Mesenchymal stem cell (in vitro differentiated cells and primary cell): ENCODE measurements at regions not wholly inside any gene's neighbourhood (a gene's known extent, or its start where the extent isn't known, plus 50 kb on each side); places are given as distances from the start of the nearest gene placed in this dataset.

Source experiments
- DNase-seq: peaks from one replicate; pipeline ENCODE4 v3.0.0-alpha.2; 2013
- H2AFZ ChIP-seq: one replicate; pipeline ENCODE4 v1.6.1; 2013; ENCODE audit warnings: low read depth, mild to moderate bottlenecking, control low read depth, inconsistent platforms, low read length, moderate library complexity
- H2AK5ac ChIP-seq: 2 replicates; pipeline ENCODE4 v1.6.1; 2013; ENCODE audit warnings: low read length, moderate library complexity, mild to moderate bottlenecking, inconsistent platforms; ENCODE audit not compliant: severe bottlenecking
- H2BK120ac ChIP-seq: one replicate; pipeline ENCODE4 v1.6.1; 2013; ENCODE audit warnings: low read depth, mild to moderate bottlenecking, inconsistent platforms, low read length, moderate library complexity
- H2BK12ac ChIP-seq, 2 experiments: one replicate each; pipeline ENCODE4 v1.6.1; 2013; ENCODE audit warnings: inconsistent platforms in 2 of 2, low read length in 2 of 2, mild to moderate bottlenecking in 2 of 2, moderate library complexity in 2 of 2, control low read depth in 1 of 2
- H2BK15ac ChIP-seq: one replicate; pipeline ENCODE4 v1.6.1; 2013; ENCODE audit warnings: mild to moderate bottlenecking, low read depth, inconsistent platforms; ENCODE audit not compliant: poor library complexity, severe bottlenecking
- H2BK5ac ChIP-seq: 2 replicates; pipeline ENCODE4 v1.6.1; 2013; ENCODE audit warnings: low read depth, mild to moderate bottlenecking, low read length, control low read depth, inconsistent platforms; ENCODE audit not compliant: poor library complexity, severe bottlenecking
- H3K14ac ChIP-seq, 2 experiments: one replicate each; pipeline ENCODE4 v1.6.1; 2013; ENCODE audit warnings: inconsistent platforms in 2 of 2, low read length in 2 of 2, control low read depth in 1 of 2, mild to moderate bottlenecking in 1 of 2, moderate library complexity in 1 of 2
- H3K18ac ChIP-seq, 2 experiments: one replicate each; pipeline ENCODE4 v1.6.1; 2013; ENCODE audit warnings: inconsistent platforms in 2 of 2, low read length in 2 of 2, control low read depth in 1 of 2, low read depth in 1 of 2, mild to moderate bottlenecking in 1 of 2
- H3K23ac ChIP-seq, 2 experiments: one replicate each; pipeline ENCODE4 v1.6.1; 2013; ENCODE audit warnings: inconsistent platforms in 2 of 2, low read length in 2 of 2, mild to moderate bottlenecking in 2 of 2, moderate library complexity in 2 of 2, control low read depth in 1 of 2
- H3K27ac ChIP-seq: 2 replicates; pipeline ENCODE4 v1.5.1; 2013; ENCODE audit warnings: mild to moderate bottlenecking, moderate library complexity, low read length, control low read depth, inconsistent platforms; ENCODE audit not compliant: poor library complexity, severe bottlenecking
- H3K27me3 ChIP-seq, 2 experiments: 2 replicates each; pipeline versions ENCODE4 v1.6.1 to v1.7.0; 2013; ENCODE audit warnings: low read length in 2 of 2, mild to moderate bottlenecking in 2 of 2, moderate library complexity in 2 of 2, control low read depth in 1 of 2, inconsistent platforms in 1 of 2; ENCODE audit not compliant: control insufficient read depth in 1 of 2, insufficient read depth in 1 of 2
- H3K36me3 ChIP-seq, 2 experiments: 2 replicates each; pipeline versions ENCODE4 v1.6.1 to v1.7.0; 2013; ENCODE audit warnings: low read length in 2 of 2, control low read depth in 1 of 2, inconsistent platforms in 1 of 2, low read depth in 1 of 2, mild to moderate bottlenecking in 1 of 2; ENCODE audit not compliant: insufficient read depth in 2 of 2, control insufficient read depth in 1 of 2
- H3K4ac ChIP-seq, 2 experiments: one replicate each; pipeline ENCODE4 v1.6.1; 2013; ENCODE audit warnings: inconsistent platforms in 2 of 2, low read length in 2 of 2, mild to moderate bottlenecking in 2 of 2, moderate library complexity in 2 of 2, control low read depth in 1 of 2, low read depth in 1 of 2
- H3K4me1 ChIP-seq: 2 replicates; pipeline ENCODE4 v1.6.1; 2013; ENCODE audit warnings: low read depth, low read length, control low read depth; ENCODE audit not compliant: control insufficient read depth, insufficient read depth
- H3K4me2 ChIP-seq: 2 replicates; pipeline ENCODE4 v1.6.1; 2013; ENCODE audit warnings: low read length, mild to moderate bottlenecking, inconsistent platforms; ENCODE audit not compliant: poor library complexity, severe bottlenecking
- H3K4me3 ChIP-seq, 2 experiments: 2 replicates each; pipeline versions ENCODE4 v1.5.1 to v1.7.0; 2013; ENCODE audit warnings: low read length in 2 of 2, mild to moderate bottlenecking in 2 of 2, control low read depth in 1 of 2, low read depth in 1 of 2; ENCODE audit not compliant: insufficient read depth in 1 of 2
- H3K79me1 ChIP-seq: replicated peaks from 2 replicates; pipeline ENCODE4 v1.6.1; 2013; ENCODE audit warnings: mild to moderate bottlenecking, control low read depth, low read length, inconsistent platforms; ENCODE audit not compliant: poor library complexity, severe bottlenecking
- H3K9ac ChIP-seq: 2 replicates; pipeline ENCODE4 v1.7.0; 2013; ENCODE audit warnings: mild to moderate bottlenecking, low read length, moderate library complexity
- H3K9me3 ChIP-seq: 2 replicates; pipeline ENCODE4 v1.7.0; 2013; ENCODE audit warnings: mild to moderate bottlenecking, low read length; ENCODE audit not compliant: control insufficient read depth
- H4K8ac ChIP-seq: one replicate; pipeline ENCODE4 v1.6.1; 2013; ENCODE audit warnings: inconsistent platforms, mild to moderate bottlenecking, low read length, moderate library complexity
- H4K91ac ChIP-seq: one replicate; pipeline ENCODE4 v1.6.1; 2013; ENCODE audit warnings: mild to moderate bottlenecking, low read length, inconsistent platforms
- WGBS: methylation state at CpG from one replicate; pipeline ENCODE4 v1.1.7; 2013; ENCODE audit warnings: mixed read lengths; 5-methylcytosine and 5-hydroxymethylcytosine counted together

- Histone ChIP-seq H2BK15ac (no peak overlapping the region), H3K23ac (peak overlapping the region in 1 of 2 experiments; percentile 52), H3K27me3 (no peaks in the 10 kb centered on the region), H3K36me3 (no peaks in the 10 kb centered on the region), H3K9ac (no peak overlapping the region), H3K9me3 (no peaks in the 10 kb centered on the region), H2AK5ac (no peak overlapping the region), H3K4me1 (no peaks in the 10 kb centered on the region), H2AFZ (no peak overlapping the region), H4K91ac (no peak overlapping the region), H2BK120ac (no peak overlapping the region), H3K27ac (no peak overlapping the region), H3K18ac (no peak overlapping the region), H3K14ac (no peak overlapping the region), H3K4ac (no peak overlapping the region), H2BK12ac (no peak overlapping the region), H2BK5ac (no peak overlapping the region), H3K4me2 (no peak overlapping the region), H3K4me3 (no peak overlapping the region), H3K79me1 (no peaks in the 10 kb centered on the region), H4K8ac (no peak overlapping the region)
- WGBS, result 72% methylated on average over 1 of the region's 3 CpGs
- no peak for DNase-seq
Observed at GRCh38 chr5:5658889-5659465, 236.5 kb downstream of the ICE1 start.

DNA sequence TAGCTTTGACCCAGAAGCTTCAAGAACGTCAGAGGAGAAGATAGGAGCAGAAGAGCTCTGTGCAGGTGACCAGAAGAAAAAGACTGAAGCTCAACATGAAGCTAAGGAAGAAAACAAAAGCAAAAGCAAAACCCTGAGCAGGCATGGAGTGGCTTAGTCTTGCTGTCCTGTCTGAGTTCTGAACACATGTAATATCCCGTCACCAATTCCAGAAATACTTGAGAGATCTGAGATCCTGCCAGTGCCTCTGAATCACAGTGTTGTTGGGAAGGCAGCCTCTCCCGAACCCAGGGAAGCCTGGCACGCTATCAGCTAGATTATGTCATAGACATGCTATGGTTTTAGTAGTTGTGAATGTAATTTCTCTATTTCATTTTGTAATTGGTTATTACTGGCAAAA, 235.7 kb downstream of the ICE1 start:
- Histone ChIP-seq H2BK15ac (no peak overlapping the region), H4K8ac (no peak overlapping the region), H3K4ac (no peak overlapping the region), H3K79me1 (no peaks in the 10 kb centered on the region), H3K9me3 (no peaks in the 10 kb centered on the region), H3K4me1 (no peaks in the 10 kb centered on the region), H3K27ac (no peak overlapping the region), H4K91ac (no peak overlapping the region), H2BK5ac (no peak overlapping the region), H3K4me3 (peak overlapping the region in 1 of 2 experiments; percentile 71), H2BK12ac (no peak overlapping the region), H3K18ac (no peak overlapping the region), H3K36me3 (no peaks in the 10 kb centered on the region), H3K9ac (peak overlapping the region; percentile 75), H3K4me2 (no peak overlapping the region), H2AFZ (no peak overlapping the region), H3K27me3 (no peaks in the 10 kb centered on the region), H2AK5ac (no peak overlapping the region), H3K23ac (no peak overlapping the region), H2BK120ac (no peak overlapping the region), H3K14ac (no peak overlapping the region)
- WGBS, result 70% methylated on average over 4 of the region's 4 CpGs
- DNase-seq, result no peak

- no peak overlapping the region for H2AFZ ChIP-seq
- H3K27me3 ChIP-seq, result no peaks in the 10 kb centered on the region
- H3K4me1 ChIP-seq, result no peaks in the 10 kb centered on the region
- H2AK5ac ChIP-seq, result no peak overlapping the region
- no peak overlapping the region for H2BK120ac ChIP-seq
- no peak overlapping the region for H3K4ac ChIP-seq
- no peak overlapping the region for H2BK5ac ChIP-seq
- no peak overlapping the region for H3K14ac ChIP-seq
- H3K18ac ChIP-seq, result no peak overlapping the region
- H3K79me1 ChIP-seq, result no peaks in the 10 kb centered on the region
- no peak overlapping the region for H3K4me3 ChIP-seq
- H4K8ac ChIP-seq, result no peak overlapping the region
- no peak overlapping the region for H3K27ac ChIP-seq
- no peak overlapping the region for H3K4me2 ChIP-seq
- H2BK12ac ChIP-seq, result no peak overlapping the region
- WGBS, result 75% methylated on average over 10 of the region's 13 CpGs
- H3K36me3 ChIP-seq, result no peaks in the 10 kb centered on the region
- no peak overlapping the region for H3K23ac ChIP-seq
- no peaks in the 10 kb centered on the region for H3K9me3 ChIP-seq
- H2BK15ac ChIP-seq, result no peak overlapping the region
- no peak overlapping the region for H4K91ac ChIP-seq
- DNase-seq, result no peak
- H3K9ac ChIP-seq, result no peak overlapping the region
Observed at GRCh38 chr5:5652181-5652580, 229.7 kb downstream of the ICE1 start.

DNA sequence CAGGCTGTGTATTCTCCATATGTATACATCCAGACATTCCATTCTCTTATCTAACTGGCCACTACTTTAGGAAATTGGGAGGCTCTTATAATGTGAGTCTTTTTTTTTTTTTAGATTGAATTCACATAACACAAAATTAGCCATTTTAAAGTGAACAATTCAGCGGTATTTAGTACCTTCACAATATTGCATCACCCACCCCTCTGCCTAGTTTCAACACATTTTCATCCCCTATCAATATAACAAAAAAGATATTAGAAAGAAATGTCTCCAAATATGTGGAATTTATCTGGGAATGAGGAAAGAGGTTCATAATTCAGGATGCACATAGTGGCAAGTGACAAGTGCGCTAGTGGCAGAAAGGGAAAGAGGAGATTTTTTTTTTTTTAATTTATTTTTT, 228.5 kb downstream of the ICE1 start:
- Histone ChIP-seq H3K4me3 (no peak overlapping the region), H3K14ac (no peak overlapping the region), H3K18ac (no peak overlapping the region), H2AK5ac (no peak overlapping the region), H4K8ac (no peak overlapping the region), H2AFZ (no peak overlapping the region), H3K9ac (no peak overlapping the region), H3K4me2 (no peak overlapping the region), H2BK15ac (no peak overlapping the region), H2BK120ac (no peak overlapping the region), H3K23ac (no peak overlapping the region), H3K27ac (no peak overlapping the region), H2BK12ac (no peak overlapping the region), H4K91ac (no peak overlapping the region), H3K27me3 (no peaks in the 10 kb centered on the region), H2BK5ac (no peak overlapping the region), H3K4ac (no peak overlapping the region), H3K9me3 (peaks cover 6% of the 10 kb centered on the region), H3K4me1 (no peaks in the 10 kb centered on the region), H3K36me3 (no peaks in the 10 kb centered on the region), H3K79me1 (no peaks in the 10 kb centered on the region)
- 96% methylated on average over 1 of the region's 2 CpGs for WGBS
- no peak for DNase-seq
